Keratinocyte (primary cell): ENCODE measurements at regions not wholly inside any gene's neighbourhood (a gene's known extent, or its start where the extent isn't known, plus 50 kb on each side); places are given as distances from the start of the nearest gene placed in this dataset.

Experiments used
- DNase-seq: peaks from one replicate; pipeline ENCODE4 v3.0.0-alpha.2; 2011; ENCODE audit warnings: low read depth, missing footprints, low spot score
- FAIRE-seq: peaks from 2 replicates; lab custom pipeline; 2011; peaks lifted over from hg19 to GRCh38; lab: Jason Lieb, UNC
- H2AFZ ChIP-seq: 2 replicates; pipeline ENCODE4 v1.6.0; 2012; ENCODE audit warnings: low read length, control low read depth, inconsistent platforms; ENCODE audit not compliant: control insufficient read depth
- H3K27ac ChIP-seq: 2 replicates; pipeline ENCODE4 v1.5.1; 2011; ENCODE audit warnings: low read length; ENCODE audit not compliant: control insufficient read depth, insufficient read depth
- H3K27me3 ChIP-seq: 3 replicates; pipeline ENCODE4 v1.6.0; 2011; ENCODE audit warnings: low read length; ENCODE audit not compliant: control insufficient read depth, insufficient read depth; ENCODE audit errors: extremely low read depth
- H3K36me3 ChIP-seq, 2 experiments: 2 replicates in 1 of 2; 3 replicates in 1 of 2; pipeline ENCODE4 v1.5.1; 2011; ENCODE audit warnings: low read length in 2 of 2, mild to moderate bottlenecking in 1 of 2; ENCODE audit not compliant: control insufficient read depth in 2 of 2, insufficient read depth in 2 of 2; ENCODE audit errors: extremely low read depth in 1 of 2
- H3K4me1 ChIP-seq: 3 replicates; pipeline ENCODE4 v1.5.1; 2011; ENCODE audit warnings: low read length; ENCODE audit not compliant: control insufficient read depth, insufficient read depth; ENCODE audit errors: extremely low read depth
- H3K4me2 ChIP-seq: 3 replicates; pipeline ENCODE4 v1.6.0; 2011; ENCODE audit warnings: low read depth, low read length; ENCODE audit not compliant: control insufficient read depth, insufficient read depth; ENCODE audit errors: extremely low read depth
- H3K4me3 ChIP-seq, 3 experiments: fragments of 200-600 bp in 1 of 3; sonication (generic) in 1 of 3; 2 replicates in 2 of 3; 3 replicates in 1 of 3; pipeline ENCODE4 v1.5.1; 2011 to 2016; ENCODE audit warnings: low read length in 3 of 3, mild to moderate bottlenecking in 3 of 3, control low read depth in 2 of 3, inconsistent platforms in 1 of 3, low read depth in 1 of 3, mixed read lengths in 1 of 3, mixed run types in 1 of 3, moderate library complexity in 1 of 3; ENCODE audit not compliant: control insufficient read depth in 2 of 3, insufficient read depth in 2 of 3; ENCODE audit errors: extremely low read depth in 1 of 3
- H3K79me2 ChIP-seq: 2 replicates; pipeline ENCODE4 v1.6.0; 2012; ENCODE audit warnings: low read length; ENCODE audit not compliant: control insufficient read depth, insufficient read depth
- H3K9ac ChIP-seq: 3 replicates; pipeline ENCODE4 v1.6.0; 2011; ENCODE audit warnings: low read length; ENCODE audit not compliant: control insufficient read depth, insufficient read depth; ENCODE audit errors: extremely low read depth
- H3K9me1 ChIP-seq: 3 replicates; pipeline ENCODE4 v1.6.0; 2011; ENCODE audit warnings: low read length; ENCODE audit not compliant: control insufficient read depth, insufficient read depth; ENCODE audit errors: extremely low read depth
- H3K9me3 ChIP-seq: 2 replicates; pipeline ENCODE4 v1.5.1; 2012; ENCODE audit warnings: low read depth, low read length; ENCODE audit not compliant: control insufficient read depth
- H4K20me1 ChIP-seq: 3 replicates; pipeline ENCODE4 v1.6.0; 2011; ENCODE audit warnings: low read length; ENCODE audit not compliant: control insufficient read depth, insufficient read depth; ENCODE audit errors: extremely low read depth
- CTCF ChIP-seq, 3 experiments: IDR thresholded peaks in 1 of 3; conservative IDR thresholded peaks in 1 of 3; optimal IDR thresholded peaks in 1 of 3; 2 replicates in 2 of 3; 3 replicates in 1 of 3; pipeline versions ENCODE3 to v1.5.1; 2011; ENCODE audit warnings: low read length in 3 of 3, mild to moderate bottlenecking in 3 of 3, moderate library complexity in 2 of 3, control low read depth in 1 of 3, inconsistent platforms in 1 of 3; ENCODE audit not compliant: insufficient read depth in 2 of 3; ENCODE audit errors: extremely low read depth in 1 of 3
- EZH2 ChIP-seq: IDR thresholded peaks from one replicate; pipeline ENCODE4 v1.6.1; 2012; ENCODE audit warnings: inconsistent platforms, mild to moderate bottlenecking, low read length, moderate library complexity
- dilution Hi-C: fragments of 300-500 bp; cut with MboI; formaldehyde crosslinking; loops from one replicate; pipeline ENCODE4 v1.7.0; 2020; ENCODE audit warnings: low sequenced_read_pairs; ENCODE audit not compliant: extremely low pct_ligation_motif_present

DNA sequence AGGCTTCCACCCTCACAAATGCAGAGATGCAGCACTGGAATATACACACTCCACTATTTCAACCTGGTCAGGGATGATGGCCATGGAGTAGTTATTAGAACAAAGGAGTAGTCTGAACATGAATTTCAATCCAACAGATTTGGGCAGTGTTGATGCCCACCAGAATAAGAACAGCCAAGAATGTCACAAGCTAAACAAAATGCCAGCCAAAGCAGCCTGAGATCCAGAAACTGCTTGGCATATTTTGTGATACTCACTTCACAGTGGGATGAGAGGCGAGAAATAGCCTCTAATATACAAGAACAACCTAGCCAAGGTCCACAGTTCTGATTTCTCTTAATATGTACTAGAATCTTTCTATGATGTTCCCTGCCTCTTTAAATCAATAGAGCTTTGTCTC is 58.6 kb upstream of the KLF7 start:
- Histone ChIP-seq H3K27me3 (no peaks in the 10 kb centered on the region), H3K4me1 (peaks cover 31% of the 10 kb centered on the region), H3K36me3 (no peaks in the 10 kb centered on the region), H2AFZ (no peak overlapping the region), H3K4me3 (no peak overlapping the region), H3K27ac (no peak overlapping the region), H3K79me2 (no peaks in the 10 kb centered on the region), H4K20me1 (no peaks in the 10 kb centered on the region), H3K9ac (no peak overlapping the region), H3K9me3 (no peaks in the 10 kb centered on the region), H3K9me1 (no peaks in the 10 kb centered on the region), H3K4me2 (no peak overlapping the region)
- FAIRE-seq, result no peak
- TF ChIP-seq EZH2, result no peak
- no peak for TF ChIP-seq CTCF (optimal IDR thresholded peaks at IDR 0.05 in 1 of 3, IDR thresholded peaks at IDR 0.05 in 1 of 3, conservative IDR thresholded peaks at IDR 0.05 in 1 of 3; ENCODE audit: extremely low read depth in 1 of 3, insufficient read depth in 2 of 3, low read length in 3 of 3)
- dilution Hi-C loops, result no loop called here
- no peak for DNase-seq

DNA sequence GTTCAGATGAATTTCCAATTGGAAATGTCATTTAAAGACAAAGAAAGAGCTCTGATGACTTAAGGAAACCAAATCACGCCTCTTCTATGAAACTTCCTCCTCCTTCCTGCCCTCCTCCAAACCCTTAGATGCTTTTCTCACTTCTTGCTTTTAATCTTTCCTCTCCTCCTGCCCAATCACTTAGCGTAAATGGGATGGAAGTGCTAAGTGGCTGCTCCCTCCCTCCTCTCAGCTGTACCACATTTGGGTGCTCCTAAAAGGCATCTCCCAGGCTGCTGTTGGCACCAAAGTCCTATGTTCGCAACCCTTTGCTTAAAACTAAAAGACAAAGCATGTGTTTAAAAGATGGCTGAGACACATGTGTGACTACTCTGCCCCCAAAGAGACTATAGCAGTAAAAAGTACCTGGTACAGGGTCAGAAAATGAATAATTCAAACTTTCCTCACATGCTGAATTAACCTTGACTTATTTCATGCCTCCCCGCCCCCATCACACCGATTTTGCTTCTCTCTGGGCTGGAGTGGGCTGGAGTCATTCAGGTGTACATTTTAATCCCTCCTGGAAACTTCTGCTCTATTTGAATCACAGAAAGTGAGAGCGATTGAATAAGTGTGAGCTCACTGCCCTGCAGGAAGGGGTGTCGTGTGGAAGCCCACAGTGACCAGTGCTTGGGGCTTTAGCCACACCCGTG is 59.2 kb upstream of the KLF7 start:
- Histone ChIP-seq H3K4me2 (no peak overlapping the region), H3K27ac (no peak overlapping the region), H3K79me2 (no peaks in the 10 kb centered on the region), H3K9ac (no peak overlapping the region), H3K36me3 (no peaks in the 10 kb centered on the region), H3K4me3 (no peak overlapping the region), H2AFZ (no peak overlapping the region), H4K20me1 (no peaks in the 10 kb centered on the region), H3K9me1 (no peaks in the 10 kb centered on the region), H3K4me1 (peaks cover 25% of the 10 kb centered on the region), H3K27me3 (no peaks in the 10 kb centered on the region), H3K9me3 (no peaks in the 10 kb centered on the region)
- FAIRE-seq (no peak), DNase-seq (no peak)
- no peak for TF ChIP-seq EZH2
- dilution Hi-C loops, result no loop called here

DNA sequence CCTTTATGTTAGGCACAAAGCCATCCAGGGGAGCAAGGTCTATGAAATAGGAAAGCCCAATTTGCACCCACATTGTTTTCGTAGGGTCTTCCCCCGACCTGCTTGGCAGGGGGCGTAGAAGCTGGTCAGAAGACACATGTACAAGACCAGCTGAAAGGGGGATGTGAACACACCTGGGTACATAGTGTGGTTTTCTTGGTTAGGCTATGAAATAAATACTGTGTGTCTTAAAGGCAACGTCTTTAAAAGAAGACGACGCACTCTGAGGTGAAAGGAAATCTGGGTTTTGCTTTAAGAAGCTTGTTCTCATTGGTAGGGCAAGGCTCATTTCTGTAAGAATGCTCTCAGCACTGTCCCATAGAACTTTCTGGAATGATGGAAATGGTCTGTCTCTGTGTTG is 60.0 kb upstream of the KLF7 start:
- Histone ChIP-seq H3K27ac (no peak overlapping the region), H2AFZ (no peak overlapping the region), H3K36me3 (no peaks in the 10 kb centered on the region), H3K4me2 (no peak overlapping the region), H3K79me2 (no peaks in the 10 kb centered on the region), H3K27me3 (no peaks in the 10 kb centered on the region), H3K9me1 (no peaks in the 10 kb centered on the region), H3K9ac (no peak overlapping the region), H3K4me1 (peaks cover 29% of the 10 kb centered on the region), H3K9me3 (no peaks in the 10 kb centered on the region), H4K20me1 (no peaks in the 10 kb centered on the region), H3K4me3 (no peak overlapping the region)
- FAIRE-seq, result no peak
- dilution Hi-C loops, result no loop called here
- no peak for DNase-seq
- TF ChIP-seq EZH2, result no peak
- TF ChIP-seq CTCF (optimal IDR thresholded peaks at IDR 0.05 in 1 of 3, IDR thresholded peaks at IDR 0.05 in 1 of 3, conservative IDR thresholded peaks at IDR 0.05 in 1 of 3; ENCODE audit: extremely low read depth in 1 of 3, insufficient read depth in 2 of 3, low read length in 3 of 3), result no peak
